ENCODE measurements at regions not wholly inside any gene's neighbourhood (a gene's known extent, or its start where the extent isn't known, plus 50 kb on each side); places are given as distances from the start of the nearest gene placed in this dataset.

DNA sequence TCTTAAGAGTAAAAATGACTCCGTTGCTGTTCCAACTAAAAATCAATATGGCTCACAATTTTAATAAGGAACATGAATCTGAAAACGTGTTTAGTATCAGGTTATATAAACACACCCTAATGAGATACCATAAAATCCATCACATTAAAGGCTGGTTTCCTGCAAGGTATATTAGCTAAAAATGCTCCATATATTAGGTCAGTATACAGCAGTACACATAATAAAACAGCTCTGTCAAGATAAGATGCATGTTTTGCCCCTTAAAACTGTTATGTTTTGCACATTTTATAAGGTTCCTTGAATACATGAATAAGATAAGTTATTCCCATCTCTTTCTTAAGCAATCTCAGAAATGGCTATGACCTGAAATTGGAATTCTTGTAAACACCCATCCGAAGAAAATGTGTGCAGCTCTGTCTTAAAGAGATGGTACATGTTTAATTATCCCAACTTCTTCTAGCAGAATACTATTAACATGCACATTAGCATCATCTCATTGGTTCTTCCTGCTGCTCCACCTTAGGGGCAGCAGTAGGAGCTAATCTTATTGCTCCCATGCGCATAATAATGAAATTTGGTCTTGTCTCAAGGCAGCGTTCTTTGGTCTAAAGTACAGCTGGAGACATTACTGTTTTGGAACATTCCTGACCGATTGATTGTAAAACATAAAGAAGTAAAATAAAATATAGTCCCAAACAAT, 836.1 kb upstream of the FANCL start:
- DNase-seq (ENCODE audit: low read depth in 2 of 2), result no peak

DNA sequence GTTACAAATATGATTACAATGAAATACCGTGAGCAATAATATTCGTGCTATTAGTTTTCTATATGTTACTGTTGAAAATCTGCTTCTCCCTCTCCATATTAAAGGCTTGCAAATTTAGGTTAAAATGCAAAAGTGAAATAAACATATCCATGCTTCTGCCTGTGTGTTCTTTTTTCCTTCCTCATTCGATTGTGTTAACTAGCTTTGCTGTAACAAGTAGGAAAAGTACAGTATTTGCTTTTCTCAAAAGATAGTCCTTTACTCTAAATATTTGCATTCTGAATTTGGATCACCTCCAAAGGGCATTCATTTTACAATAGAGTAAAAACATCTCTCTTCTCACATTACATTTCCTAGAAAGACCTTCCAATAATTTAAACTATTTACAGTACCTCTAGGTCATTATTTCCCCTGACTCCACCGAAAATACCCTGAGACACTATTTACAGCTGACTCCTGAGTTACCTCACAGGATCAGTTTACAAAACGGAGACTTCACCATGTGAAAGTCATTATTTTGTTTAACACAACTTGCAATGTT, 835.0 kb upstream of the FANCL start:
- no peak for DNase-seq (ENCODE audit: low read depth in 2 of 2)

DNA sequence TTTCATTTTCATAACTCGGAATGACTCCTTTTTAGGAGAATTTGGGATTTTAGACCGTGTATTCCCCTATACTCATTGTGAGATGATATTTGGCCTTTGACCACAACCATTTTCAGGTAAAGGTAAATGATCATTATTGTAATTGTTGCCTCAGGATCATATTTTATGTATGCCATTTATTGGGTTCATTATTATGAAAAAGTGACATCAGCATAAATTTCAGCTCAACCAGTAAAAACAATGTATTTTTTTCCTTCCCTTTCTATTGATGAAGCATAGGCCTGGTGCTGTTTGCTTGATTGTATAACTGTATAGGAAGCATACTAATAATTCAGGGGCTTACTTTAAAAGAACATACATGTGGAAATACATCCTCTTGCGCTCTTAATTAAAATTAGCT, 832.9 kb upstream of the FANCL start:
- no peak for DNase-seq (ENCODE audit: low read depth in 2 of 2)

DNA sequence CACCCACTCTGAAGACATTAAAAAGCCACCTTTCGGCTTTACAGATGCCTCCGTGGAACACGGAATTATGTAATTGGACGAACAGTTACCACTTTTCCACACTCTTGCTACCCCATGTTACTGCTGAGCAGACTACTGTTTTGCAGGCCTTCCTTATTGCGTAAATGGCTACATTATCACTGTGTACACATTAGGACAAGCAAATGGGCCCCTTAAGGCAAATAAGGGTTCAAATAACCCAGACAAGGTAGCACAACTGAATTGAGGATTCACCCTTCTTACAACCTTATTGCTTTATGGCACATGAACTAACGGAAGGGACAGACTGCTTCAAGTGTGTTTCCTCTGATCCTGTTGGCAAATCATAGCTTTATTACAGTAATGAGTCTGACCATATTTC, 832.2 kb upstream of the FANCL start:
- DNase-seq (ENCODE audit: low read depth in 2 of 2), result no peak

DNA sequence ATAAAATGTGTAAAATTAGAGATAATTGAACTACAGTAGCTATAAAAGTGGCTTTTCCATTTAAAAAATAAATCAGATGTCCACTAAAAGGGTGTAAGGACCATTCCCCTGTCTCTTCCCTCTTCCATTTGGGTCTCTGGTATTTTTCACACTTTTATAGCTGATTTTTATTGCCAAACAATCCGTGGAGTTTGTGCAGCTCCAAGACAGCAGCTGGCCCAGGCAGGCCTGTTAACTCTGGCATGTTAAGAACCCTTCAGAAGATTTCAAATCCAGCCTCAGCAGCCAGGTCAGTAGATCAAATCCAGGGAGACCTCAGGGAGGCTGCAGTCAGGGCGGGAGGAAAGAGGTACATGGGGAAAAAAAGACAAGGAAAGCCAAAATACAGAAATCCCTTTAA, 827.1 kb upstream of the FANCL start:
- DNase-seq (ENCODE audit: low read depth in 2 of 2), result no peak

DNA sequence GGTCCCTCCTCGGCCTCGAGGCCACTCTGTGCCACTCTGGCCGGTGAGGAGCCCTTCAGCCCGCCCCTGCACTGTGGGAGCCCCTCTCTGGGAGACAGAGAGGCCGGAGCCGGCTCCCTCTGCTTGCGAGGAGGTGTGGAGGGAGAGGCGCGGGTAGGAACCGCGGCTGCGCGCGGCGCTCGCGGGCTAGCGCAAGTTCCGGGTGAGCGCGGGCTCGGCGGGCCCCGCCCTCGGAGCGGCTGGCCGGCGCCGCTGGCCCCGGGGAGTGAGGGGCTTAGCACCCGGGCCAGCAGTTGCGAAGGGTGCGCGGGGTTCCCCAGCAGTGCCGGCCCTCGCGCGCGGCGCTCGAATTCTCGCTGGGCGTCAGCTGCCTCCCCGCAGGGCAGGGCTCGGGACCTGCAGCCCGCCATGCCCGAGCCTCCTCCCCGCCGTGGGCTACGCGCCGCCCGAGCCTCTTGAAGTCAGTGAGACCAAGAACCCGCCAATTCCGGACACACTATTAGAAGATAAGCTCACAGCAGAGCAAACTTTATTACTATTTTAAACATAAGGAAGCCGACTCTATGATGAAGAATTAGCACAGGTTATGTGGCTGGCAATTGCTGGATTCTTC, 825.8 kb upstream of the FANCL start:
- DNase-seq (ENCODE audit: low read depth in 2 of 2), result no peak

DNA sequence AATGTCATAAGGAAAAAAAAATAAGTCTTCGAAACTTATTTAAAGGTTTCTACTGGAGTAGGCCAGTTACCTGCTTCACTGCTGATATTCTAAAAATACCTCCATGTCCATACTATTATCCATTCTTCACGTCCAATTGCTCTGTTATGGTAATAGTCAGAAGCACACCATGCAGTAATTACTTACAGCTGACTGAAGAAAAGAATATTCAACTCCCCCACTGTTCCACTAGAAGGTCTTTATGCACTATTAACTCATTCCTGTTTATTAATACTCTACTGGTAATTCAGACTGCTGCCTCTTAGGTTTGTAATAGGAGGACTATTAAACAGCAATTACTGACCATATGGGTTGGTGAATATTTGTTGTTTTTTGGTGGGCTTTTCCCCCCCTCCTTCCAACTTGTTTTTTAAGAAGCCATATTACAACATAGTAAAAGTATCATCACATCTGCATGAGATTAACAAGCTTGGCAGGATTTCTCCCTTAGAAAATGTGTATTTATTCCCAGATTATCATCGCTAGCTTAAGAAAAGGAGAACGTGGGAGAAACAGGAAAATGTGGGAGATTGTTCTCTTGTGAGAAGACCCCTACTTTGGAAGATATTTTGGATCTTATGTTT, 806.4 kb upstream of the FANCL start:
- no peak for DNase-seq (ENCODE audit: low read depth in 2 of 2)

DNA sequence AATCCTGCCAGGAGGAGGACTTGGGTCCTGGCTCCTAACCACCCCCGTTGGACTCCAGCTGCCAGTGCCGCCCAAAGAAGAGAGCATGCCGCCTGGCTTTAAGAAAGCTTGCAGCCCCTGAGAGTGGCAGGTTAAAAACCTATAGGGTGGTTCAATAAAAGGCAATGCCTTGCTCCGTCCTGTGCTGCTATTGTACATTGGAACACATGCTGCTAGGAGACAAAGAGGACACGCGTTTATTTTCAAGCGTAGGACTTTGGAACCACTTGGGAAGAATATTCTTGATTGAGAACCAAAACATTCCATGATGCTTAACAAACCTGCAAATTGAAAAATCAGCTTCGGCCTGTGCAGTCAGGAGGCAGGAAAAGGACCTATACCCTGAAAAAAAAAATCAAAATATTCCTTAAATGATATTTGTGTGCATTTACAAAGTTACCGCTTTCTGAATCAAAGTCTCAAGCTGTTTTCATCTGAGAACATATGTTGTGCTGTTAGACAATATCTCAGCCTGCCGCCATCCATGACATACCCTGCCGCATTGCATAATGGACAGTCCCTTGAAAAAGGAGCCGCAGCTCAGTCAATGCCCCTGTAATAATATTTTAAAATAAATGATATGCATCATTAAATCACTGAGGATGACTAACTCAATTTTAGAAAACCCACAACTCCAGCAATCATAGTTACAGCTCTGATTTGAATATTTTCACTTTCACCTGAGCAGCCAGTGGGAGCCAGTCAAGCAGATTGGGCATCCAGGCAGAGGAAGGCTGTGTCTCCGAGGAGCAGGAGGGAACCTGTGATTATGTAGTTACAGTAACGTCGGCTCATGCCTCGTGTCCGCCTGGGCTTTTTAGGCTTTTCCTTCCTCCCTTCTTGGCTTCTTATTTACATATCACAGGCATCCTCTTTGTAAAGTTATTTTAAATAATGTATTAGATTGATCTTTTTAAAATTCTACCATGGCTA, 805.6 kb upstream of the FANCL start:
- DNase-seq (ENCODE audit: low read depth in 2 of 2), result no peak

DNA sequence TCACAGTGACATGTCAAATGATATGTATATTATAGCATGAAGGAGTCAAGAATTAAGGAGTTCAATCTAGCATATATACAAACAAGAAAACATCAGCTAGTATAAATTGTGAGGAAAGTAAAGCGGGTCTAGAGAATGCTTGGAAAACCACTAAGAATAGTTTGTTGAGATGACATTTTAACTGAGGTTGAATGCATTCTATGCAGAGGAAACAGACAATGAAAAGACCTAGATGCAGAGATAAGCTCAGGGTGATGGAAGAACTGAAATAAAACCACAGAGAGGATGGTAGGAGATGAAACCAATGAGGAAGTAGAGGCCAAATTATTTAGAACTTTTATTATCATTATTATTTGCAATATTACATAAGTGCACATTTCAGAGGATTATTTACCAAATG, 803.6 kb upstream of the FANCL start:
- no peak for DNase-seq (ENCODE audit: low read depth in 2 of 2)

DNA sequence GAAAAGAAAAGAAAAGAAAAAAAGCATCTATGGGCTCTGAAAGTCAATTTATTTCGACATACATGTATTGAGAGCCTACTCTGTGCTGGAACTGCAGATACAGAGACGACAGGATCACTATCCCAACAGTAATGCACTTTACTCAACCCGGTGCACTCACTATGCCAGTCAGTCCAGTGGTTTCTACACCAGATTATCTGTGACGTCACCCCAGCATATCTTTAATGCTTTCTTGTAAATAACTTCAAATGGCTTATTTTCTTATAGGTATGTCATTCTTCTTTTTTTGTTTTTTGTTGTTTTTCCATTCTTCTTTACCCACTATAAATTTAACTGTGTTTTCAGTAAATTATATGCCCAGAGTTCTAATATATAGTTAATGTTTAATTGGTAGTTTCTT, 800.0 kb upstream of the FANCL start:
- DNase-seq (ENCODE audit: low read depth in 2 of 2), result no peak

DNA sequence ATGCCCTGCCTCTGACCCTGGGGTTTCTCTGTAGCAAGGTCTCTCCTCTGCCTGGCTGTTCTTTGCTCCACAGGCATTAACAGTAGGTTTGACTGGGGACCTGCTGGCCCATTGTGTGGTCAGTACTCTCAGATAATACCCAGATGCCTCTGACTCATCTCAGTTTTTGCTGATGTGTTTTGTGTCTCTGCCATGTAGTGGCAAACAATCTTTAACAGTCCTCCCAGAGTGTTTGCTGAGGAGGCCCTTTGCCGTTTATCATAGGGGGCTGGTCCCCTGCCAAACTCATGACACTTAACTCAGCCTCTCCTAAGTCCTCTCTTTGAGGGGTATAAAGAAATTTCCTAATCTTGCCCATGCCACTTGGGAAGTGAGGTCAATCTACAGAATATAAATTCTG, 793.7 kb upstream of the FANCL start:
- DNase-seq (ENCODE audit: low read depth in 2 of 2), result no peak

DNA sequence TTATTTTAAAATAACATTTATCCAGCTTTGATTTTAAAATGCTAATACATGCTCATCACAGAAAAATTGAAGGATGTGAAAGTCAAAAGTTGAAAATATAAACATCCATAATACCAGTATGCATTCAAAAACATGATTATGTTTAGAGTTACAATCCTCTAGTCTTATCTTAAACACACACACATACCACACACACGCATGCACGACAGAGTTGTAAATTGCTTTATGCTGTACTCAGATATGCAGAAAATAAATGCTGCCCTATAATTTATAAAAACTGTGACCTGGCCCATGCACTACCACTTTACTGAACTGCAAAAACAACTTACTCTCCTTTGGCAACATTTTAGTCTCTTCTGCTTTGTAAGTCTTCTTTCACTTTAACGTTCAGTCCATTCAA, 793.0 kb upstream of the FANCL start:
- no peak for DNase-seq (ENCODE audit: low read depth in 2 of 2)

DNA sequence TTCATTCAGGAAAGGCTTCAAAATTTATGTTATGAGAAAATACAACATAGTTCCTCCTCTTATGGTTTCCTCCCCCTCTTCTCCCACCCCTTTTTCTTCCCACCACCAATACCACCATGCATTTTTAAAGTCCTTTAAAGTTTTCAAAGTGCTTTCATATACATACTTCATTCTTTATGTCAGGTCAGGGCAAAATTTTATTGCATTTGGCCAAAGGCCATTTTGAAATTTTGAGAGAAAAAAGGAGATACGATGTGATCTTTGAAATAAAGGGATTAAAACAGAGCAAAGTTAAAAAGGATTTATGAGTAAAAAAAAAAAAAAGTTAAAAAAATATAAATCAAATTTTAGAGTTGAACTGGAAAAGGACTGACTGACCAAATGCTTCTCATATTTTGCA, 792.5 kb upstream of the FANCL start:
- DNase-seq (ENCODE audit: low read depth in 2 of 2), result no peak

DNA sequence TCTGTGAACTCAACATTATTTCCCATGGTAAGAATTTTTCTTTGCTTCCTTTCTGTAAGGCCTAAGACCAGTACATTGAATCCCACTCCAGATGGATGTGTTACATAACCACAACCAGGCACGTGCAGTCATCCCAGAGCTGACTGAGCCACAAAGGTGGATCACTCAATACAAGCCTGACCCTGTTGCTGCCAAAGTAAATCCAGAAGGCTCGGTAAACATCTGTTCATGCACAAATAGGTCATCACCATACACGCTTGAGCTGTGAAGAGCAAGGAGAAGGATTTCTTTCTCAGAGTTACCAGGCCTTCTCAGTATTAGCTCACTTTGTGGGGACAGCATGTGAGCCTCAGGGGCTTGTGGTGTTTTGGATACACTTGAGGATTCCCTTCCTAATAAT, 791.4 kb upstream of the FANCL start:
- no peak for DNase-seq (ENCODE audit: low read depth in 2 of 2)

DNA sequence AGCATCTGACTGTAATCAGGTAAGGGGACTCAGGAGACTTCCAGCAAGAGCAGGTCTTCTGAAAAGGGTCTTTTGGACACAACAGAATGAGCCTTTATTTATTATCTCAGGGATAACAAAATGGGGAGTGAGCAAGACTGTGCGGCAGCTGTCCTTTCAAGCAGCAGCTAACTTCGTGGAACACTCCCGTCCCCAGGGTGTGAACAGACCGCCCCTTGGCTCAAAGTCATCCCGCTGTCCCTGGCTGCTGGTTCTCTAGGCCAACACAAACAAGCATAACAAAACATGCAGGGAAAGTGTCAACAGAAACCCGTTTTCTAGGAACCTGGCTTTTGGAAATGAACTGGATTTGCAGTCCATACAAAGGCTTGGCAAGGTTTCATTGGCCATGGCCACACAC, 787.9 kb upstream of the FANCL start:
- DNase-seq (ENCODE audit: low read depth in 2 of 2), result no peak

DNA sequence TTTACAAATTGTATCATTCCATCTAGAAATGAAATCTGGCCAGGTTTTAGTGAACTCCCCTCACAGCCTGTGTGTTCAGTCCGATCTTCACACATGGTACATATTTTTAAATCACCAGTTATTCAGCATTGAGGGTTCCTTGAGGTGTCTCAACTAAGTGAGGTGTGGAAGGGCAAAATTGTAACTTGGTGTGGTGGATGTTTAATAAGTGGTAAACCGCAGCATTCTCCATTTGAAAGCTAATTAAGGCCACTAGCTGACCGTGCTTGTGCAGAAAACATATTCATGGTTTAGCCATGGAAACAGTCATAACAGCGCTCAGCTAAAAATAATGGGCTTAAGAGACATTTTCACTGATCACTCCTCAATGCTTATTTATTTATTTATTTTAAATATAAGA, 786.2 kb upstream of the FANCL start:
- no peak for DNase-seq (ENCODE audit: low read depth in 2 of 2)

DNA sequence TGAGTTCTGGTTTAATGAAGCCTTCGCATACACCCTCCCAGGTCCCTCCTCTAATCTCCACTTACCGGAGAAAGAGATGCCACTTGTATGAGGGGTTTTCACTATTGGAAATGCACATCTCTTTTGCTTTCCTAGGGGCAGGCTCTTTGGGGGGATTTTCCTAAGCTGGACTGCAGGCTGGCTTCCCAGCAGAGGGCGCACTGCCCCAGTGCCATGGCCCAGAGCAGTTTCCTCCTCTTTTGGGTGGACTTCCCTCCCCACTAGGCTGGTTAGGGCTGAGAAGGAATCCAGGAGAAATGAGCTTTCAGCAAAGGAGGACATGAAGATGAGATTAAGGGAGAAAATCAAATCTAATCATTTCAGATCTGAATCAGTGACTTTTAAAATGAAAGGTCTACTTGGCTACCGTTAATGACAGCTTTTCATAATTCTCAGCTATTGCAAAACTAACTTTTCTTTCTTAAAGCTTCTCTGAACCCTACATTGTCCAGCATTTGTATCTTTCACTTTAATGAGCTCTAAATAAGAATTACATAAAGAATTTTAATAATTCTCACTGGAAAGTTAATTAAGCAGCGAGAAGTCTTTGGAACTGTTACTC, 784.1 kb upstream of the FANCL start:
- no peak for DNase-seq (ENCODE audit: low read depth in 2 of 2)

DNA sequence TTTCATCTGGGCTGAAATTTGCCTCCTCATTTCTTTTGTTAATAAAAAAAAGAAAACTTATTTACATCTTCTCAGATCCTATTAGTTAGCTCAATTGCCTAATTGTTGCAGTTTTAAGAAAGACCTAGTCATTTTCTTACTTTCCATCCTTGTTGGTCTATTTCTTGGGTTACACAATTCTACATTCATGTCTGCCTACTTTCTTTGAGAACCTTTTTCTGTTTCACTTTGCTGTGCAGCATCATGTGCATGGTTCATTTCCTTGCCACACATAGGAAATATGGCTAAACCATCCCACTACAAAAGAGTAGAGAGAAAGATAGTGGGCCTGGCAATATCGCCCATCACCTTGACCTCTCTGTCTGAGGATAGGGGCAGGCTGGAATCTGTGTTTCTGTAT, 780.7 kb upstream of the FANCL start:
- DNase-seq (ENCODE audit: low read depth in 2 of 2), result no peak

DNA sequence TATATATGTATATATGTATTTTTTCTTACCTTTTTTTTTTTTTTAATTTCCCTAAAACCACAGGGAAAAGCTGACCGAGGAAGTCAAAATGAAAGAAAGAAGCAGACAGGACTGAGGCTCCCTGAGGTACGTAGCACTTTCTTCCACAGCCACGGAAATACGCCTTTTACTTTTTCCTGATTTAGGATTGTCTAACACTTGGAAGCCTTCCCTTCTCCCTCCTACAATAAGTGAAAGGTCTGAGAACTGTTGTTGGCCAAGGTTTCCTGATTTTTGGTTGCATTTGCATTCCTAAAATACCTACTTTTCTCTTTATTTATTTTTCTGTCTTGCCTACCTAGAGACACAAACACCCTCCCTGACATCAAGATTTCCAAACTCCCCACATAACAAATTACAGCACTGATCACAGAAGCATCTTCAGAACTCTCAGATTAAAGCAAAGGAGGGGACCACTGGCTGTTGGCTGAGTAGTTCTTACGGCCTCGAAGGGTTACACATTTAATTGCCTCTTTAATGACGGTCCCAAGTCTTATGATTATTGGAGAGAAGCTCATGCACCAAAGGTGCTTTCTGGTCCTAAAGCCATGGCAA, 778.5 kb upstream of the FANCL start:
- DNase-seq (ENCODE audit: low read depth in 2 of 2), result no peak

DNA sequence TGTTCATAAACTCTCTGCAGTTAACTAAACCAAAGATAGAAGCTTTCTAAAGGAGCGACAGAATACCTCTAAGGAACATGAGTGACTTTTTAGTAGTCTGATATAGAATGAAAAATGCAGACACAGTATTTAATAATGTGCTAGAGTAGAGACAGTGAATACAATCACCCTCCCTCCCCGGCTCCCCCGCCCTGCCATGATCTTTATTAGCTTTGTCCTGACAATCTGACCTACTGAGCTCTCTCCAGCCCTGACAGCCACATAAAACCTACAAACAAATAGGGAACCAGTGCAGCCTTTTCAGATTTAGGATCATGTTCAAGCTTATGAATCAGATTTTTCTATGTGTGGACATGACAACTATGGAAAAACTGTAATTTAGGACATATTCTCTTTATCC, 777.6 kb upstream of the FANCL start:
- no peak for DNase-seq (ENCODE audit: low read depth in 2 of 2)

DNA sequence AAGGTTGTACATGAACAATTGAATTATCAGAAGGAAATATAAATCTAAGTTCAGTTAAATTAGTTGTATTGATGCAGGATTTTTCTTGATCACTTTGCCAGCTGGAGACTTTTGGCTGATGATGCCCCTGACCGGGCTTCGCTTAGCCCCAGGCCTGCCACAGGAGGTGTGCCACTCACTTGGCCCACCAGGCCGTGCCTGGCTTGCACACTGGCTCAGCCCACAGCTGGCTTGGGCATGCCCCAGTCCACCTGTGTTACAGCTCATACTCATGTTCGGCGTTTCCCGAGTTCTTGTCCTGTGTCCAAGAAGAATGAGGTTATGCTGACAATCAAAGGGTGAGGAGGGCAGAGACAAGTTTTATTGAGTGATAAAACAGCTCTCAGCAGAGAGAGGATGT, 773.9 kb upstream of the FANCL start:
- DNase-seq (ENCODE audit: low read depth in 2 of 2), result no peak
